GM21526 (cell line): ENCODE measurements at regions not wholly inside any gene's neighbourhood (a gene's known extent, or its start where the extent isn't known, plus 50 kb on each side); places are given as distances from the start of the nearest gene placed in this dataset.

Experiments used
- ATAC-seq: cut with Tn5 transposase; IDR thresholded peaks from one replicate; pipeline ENCODE4 v1.9.1; 2021; ENCODE audit warnings: moderate library complexity; ENCODE audit not compliant: unreplicated experiment, low FRiP score

- no peak for ATAC-seq
Measured at GRCh38 chrX:11949291-11949690, 189.0 kb upstream of the FRMPD4 start.

DNA sequence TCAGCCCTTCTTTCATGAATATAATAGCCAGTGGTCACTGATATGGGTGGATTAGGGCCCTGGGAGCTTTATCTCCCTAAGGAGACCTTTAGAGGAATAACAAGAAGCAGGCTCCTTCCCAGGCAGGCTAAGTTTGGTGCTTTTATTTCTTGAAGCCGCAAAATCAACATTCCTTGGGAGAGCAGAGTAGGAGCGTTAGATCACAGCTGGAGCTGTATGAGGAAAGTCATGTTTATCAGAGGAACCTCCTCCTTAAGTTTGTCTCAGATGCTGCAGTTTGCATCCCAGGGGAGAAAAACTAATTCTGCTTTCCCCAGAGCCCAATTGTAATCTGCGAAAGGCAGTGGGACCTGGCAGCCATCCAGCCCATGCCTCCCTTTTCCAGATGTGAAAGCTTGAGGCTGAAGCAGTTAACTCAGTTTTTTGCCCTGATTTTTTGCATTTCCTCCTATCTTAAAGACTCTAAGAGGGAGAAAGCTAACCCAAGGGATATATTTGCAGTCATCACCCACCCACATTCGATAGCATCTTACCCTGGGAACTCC lies 186.0 kb upstream of the FRMPD4 start:
- ATAC-seq, result no peak

DNA sequence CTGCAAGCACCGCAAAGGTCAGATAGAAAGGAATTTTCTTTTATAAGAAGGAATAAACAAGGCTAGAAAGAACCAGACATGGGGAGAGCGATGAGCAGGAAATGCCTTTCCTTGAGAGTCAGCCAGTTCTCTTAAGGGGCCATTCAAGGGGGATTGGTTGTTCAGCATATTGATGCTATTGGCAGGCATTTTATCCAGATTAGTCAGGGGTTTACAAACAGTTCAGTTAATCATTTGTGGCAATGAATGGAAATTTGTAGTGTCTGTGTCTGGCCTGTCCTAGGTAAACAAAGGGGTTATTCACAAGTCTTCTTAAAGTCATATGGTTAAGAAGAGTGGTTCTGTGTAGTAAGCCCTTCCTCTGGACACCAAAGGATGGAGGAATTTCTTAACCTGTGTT lies 184.7 kb upstream of the FRMPD4 start:
- ATAC-seq, result no peak

DNA sequence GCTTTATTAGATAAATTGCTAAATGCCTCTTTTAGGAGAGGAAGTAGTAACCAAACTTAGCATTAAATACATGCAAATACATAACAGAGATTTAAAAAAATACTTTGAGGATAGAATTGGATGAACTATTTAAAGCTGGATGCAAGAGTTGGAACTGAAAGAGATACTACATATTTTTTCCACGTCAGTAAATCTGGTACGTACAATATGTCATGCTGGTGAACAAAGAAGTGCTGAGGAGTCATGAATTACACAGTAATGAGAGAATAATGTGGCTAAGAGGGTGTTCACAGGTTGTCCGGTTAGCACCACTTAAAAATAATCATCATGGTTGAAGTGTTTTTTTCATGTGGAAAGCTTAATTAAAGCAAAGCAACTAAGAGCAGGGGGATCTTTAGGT lies 184.1 kb upstream of the FRMPD4 start:
- no peak for ATAC-seq

DNA sequence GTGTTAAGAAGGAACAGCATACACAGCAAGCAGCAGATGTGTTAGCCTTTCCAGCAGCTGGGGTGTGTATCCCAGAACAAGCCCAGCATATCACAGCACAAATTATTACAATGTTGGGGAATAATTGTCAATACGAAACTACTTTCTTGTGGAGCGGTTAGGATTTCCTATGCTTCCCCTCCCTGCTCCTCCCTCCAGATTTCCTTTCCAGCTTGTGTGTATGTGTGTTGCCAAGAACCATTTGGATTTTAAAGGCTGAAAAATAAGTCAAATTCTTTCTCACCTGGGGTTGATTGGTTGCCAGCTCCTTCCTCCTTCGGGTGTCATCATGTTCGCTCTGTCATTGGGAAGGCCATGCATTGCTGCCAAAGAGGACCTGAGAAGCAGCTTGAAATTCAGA lies 178.2 kb upstream of the FRMPD4 start:
- ATAC-seq, result no peak

GRCh38 chrX:11965436-11965835 lies 172.8 kb upstream of the FRMPD4 start:
- no peak for ATAC-seq

GRCh38 chrX:11967986-11968869 lies 170.0 kb upstream of the FRMPD4 start:
- no peak for ATAC-seq

GRCh38 chrX:11968991-11969390 lies 169.3 kb upstream of the FRMPD4 start:
- no peak for ATAC-seq

GRCh38 chrX:11970578-11971359 lies 167.5 kb upstream of the FRMPD4 start:
- no peak for ATAC-seq

DNA sequence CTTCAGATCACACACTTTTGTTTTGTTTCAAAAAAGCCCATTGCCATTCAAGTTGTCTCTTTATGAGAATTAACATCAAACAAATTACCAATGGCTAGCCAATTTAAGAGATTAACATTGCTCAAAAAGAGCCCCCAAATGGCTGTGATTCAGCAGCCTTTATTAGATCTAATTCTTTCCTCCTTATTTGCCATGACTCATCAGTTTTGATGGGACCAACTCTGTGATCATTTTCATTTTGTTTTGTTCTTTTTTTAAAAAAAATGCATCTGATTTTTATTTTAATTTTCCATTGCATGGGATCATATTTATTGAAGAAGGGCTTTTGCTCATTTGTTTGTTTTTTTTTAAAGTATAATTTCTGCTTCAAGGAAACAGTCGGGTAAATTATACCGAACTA lies 161.6 kb upstream of the FRMPD4 start:
- ATAC-seq, result no peak

- ATAC-seq, result no peak
Measured at GRCh38 chrX:11992271-11992670, 146.0 kb upstream of the FRMPD4 start.

- ATAC-seq, result no peak
Measured at GRCh38 chrX:11995146-11995545, 143.1 kb upstream of the FRMPD4 start.

- ATAC-seq, result no peak
Measured at GRCh38 chrX:11996810-11997209, 141.5 kb upstream of the FRMPD4 start.

- no peak for ATAC-seq
Measured at GRCh38 chrX:11998944-11999343, 139.3 kb upstream of the FRMPD4 start.

DNA sequence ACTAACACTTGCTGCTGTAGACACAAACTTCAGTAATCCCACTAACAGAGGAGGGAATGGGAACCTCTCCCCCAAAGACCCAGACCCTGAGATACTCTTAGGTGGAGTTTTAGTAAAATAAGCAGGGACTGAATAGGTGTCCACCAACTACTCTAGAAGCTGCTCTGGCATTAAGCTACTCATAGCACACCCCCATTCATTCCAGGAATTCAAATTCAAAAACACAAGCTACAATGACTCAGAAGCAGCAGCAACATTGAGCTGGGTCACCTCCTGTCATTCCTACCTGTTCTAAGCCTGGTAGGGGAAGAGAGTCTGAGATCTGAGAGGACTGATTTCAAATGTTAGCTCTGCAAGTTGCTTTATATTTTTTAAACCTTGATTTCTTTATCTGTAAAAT lies 135.4 kb upstream of the FRMPD4 start:
- ATAC-seq, result no peak

DNA sequence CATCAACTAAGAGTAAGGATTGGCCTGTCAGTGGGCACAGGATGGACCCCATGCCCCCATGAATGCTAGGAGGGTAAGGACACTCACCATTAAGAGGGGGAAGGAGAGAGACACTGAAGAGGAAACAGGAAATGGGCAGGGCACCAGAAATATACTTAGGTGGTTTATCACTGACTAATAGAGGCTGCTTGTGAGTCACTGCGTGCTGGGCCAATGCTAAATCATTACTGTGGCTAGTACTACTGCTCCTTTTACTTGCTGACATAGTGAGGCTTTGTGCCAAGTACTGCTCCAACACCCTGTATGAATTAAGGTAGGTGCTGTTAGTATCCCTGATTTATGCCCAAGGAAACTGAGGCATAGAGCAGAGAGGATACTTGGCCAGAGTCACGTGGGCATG lies 130.4 kb upstream of the FRMPD4 start:
- no peak for ATAC-seq

- no peak for ATAC-seq
Measured at GRCh38 chrX:12010436-12010835, 127.8 kb upstream of the FRMPD4 start.

- no peak for ATAC-seq
Measured at GRCh38 chrX:12011075-12011474, 127.2 kb upstream of the FRMPD4 start.

- no peak for ATAC-seq
Measured at GRCh38 chrX:12013211-12013618, 125.1 kb upstream of the FRMPD4 start.

DNA sequence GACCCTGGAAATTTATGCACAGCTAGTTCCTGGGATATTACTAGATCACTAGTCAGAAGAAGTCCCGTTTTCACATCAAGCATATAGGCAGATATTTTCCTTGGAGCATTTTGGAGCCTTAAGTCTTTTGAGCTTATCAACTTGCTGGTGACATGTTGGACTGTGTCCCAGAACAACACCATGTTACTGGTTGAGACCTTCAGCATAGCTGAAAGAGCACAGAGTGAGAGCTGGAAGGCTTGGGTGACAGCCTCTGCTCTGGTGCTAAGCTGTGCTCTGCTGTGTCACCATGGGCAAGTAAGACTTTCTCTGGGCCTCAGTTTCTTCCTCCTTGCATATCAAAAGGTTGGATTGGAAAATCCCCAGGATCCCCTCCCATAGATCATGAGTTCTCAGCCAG lies 116.6 kb upstream of the FRMPD4 start:
- no peak for ATAC-seq

DNA sequence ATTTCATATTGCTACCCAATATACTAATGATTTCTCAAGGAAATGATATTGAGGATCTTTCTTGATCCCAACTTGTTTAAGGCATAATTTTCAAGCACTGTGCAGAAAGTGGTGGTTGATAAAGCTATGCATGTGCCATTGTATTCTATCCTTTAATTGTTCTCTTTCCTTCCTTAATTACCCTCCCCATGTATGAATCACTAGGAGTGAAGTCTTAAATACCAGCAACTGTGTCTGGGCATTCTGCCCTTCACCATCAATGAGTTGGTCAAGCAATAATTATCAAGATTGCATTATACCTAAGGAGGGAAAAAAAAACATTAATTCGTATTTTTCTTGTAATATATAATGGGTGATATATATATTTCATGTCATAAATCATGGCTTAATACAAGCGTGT lies 111.8 kb upstream of the FRMPD4 start:
- ATAC-seq, result no peak

- ATAC-seq, result no peak
Measured at GRCh38 chrX:12032082-12032481, 106.2 kb upstream of the FRMPD4 start.
